Suprapubic skin (tissue), 3 donors: ENCODE measurements at regions not wholly inside any gene's neighbourhood (a gene's known extent, or its start where the extent isn't known, plus 50 kb on each side); places are given as distances from the start of the nearest gene placed in this dataset.

Source experiments
- CTCF ChIP-seq, 2 donors: fragments of 200-600 bp in 1 of 2; fragments of 450-650 bp in 1 of 2; sonication (generic) in 1 of 2; IDR thresholded peaks; one replicate each; pipeline ENCODE4 v1.5.1; 2016 to 2019; ENCODE audit warnings: antibody characterized with exemption in 2 of 2, mild to moderate bottlenecking in 1 of 2, moderate library complexity in 1 of 2
- EP300 ChIP-seq: sonication (generic); formaldehyde crosslinking; IDR thresholded peaks from one replicate; pipeline ENCODE4 v1.6.1; 2017; ENCODE audit warnings: antibody characterized with exemption
- POLR2A ChIP-seq, 2 donors: fragments of 450-650 bp; IDR thresholded peaks; one replicate each; pipeline ENCODE4 v1.6.1; 2017; ENCODE audit warnings: antibody characterized with exemption in 2 of 2, mild to moderate bottlenecking in 2 of 2, moderate library complexity in 2 of 2

GRCh38 chr12:97142737-97143410 lies 235.8 kb downstream of the NEDD1 start:
- TF ChIP-seq POLR2A (IDR thresholded peaks at IDR 0.05) (no peak), EP300 (no peak), CTCF (IDR thresholded peaks at IDR 0.05) (no peak)
